HG03378 (cell line): ENCODE measurements at regions not wholly inside any gene's neighbourhood (a gene's known extent, or its start where the extent isn't known, plus 50 kb on each side); places are given as distances from the start of the nearest gene placed in this dataset.
"Not testable (repeated sequence)": the region's sequence is repeated elsewhere in the genome, so short reads cannot be mapped to it uniquely, and the experiment has no call there.

Source experiments
- ATAC-seq: cut with Tn5 transposase; IDR thresholded peaks from one replicate; pipeline ENCODE4 v1.9.1; 2021; ENCODE audit warnings: mild to moderate bottlenecking, moderate library complexity; ENCODE audit not compliant: unreplicated experiment

DNA sequence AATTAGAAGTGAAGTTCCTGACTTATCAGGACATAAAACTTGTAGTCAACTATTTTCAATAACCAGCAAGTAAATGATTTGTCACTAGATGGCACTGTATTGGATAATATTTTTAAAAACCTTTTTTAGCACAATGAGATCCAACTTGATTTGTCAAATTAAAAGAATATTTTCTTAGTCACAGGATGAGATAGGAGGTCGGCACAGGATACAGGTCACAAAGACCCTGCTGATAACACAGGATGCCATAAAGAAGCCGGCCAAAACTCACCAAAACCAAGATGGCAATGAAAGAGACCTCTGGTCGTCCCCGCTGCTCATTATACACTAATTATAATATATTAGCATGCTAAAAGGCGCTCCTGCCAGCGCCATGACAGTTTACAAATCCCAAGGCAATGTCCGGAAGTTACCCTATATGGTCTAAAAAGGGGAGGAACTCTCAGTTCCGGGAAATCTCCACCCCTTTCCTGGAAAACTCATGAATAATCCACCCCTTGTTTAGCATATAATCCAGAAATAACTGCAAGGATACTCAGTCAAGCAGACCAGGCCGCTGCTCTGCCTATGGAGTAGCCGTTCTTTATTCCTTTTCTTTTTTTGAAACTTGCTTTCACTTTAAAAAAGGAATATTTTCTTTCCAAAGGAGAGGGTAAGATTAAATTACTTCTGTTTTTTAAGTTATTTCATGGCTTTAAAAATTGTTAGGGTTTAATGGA lies 255.7 kb upstream of the MKLN1 start:
- no peak for ATAC-seq

DNA sequence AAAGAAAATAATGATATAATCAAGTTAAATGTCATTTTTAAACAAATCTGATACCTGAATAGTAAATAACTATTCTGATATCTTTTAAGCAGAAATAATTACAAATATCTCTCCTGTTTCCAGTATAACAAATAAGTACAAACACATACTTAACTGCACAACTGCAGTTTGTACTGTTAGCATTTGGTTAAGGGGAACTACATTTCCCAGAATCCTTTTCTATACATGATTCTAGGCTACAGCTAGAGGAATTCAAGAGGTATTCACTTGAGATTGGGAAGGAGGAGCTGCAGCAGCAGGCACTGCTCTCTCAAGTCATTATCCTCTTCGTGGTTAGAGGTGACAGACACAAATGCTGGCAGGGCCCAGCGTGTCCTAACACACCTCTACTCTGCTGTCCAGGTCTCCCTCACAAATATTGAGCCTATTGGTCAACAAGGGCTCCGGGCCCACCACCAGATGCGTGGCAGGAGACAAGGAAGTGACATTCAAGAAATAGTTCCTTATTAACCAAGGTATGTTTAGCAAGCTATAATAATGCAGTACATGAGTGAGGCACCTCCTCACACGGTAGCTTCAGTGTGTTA lies 255.1 kb upstream of the MKLN1 start:
- no peak for ATAC-seq

- ATAC-seq = no peak
Measured at GRCh38 chr7:131074043-131074442, 253.6 kb upstream of the MKLN1 start.

- ATAC-seq = no peak
Measured at GRCh38 chr7:131074585-131074984, 253.1 kb upstream of the MKLN1 start.

- no peak for ATAC-seq
Measured at GRCh38 chr7:131075406-131075805, 252.3 kb upstream of the MKLN1 start.

DNA sequence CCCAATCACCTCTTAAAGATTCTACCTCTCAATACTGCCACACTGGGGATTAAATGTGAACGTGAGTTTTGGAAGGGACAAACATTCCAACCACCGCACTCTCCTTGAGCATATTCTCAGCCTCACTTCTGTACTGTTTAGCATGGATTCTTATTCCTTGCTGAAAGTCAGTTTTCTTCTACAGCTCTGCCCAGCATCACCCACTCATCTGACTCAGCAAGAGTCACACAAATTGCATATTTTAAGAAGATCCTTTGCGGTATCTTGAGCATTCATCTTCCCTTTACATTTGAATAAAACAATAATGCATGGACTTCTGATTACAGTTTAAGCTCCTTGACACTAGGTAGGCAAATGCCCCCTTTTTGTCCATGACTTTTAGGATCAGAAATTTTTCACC lies 251.6 kb upstream of the MKLN1 start:
- ATAC-seq = no peak

DNA sequence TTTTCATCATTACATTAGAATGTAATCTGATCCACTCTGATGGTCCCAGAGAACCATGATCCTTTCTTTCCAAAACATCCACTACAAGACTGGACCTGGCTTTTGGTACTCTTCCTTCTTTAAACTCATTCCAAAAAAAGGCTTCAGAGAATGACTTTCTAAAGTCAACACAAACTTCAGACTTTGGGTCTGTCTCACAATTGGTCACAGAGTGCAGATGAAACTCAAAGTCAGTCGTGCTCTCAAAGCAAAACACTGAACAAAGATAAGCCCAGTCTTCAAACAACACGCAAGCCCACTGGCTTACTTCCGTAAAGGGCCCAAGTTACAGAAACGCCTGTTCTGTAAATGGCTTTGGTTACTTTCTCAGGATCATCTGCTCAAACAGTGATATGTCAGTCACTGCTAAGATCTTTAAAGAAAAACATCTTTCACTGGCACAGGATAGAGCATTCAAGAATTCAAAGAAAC lies 250.9 kb upstream of the MKLN1 start:
- no peak for ATAC-seq

DNA sequence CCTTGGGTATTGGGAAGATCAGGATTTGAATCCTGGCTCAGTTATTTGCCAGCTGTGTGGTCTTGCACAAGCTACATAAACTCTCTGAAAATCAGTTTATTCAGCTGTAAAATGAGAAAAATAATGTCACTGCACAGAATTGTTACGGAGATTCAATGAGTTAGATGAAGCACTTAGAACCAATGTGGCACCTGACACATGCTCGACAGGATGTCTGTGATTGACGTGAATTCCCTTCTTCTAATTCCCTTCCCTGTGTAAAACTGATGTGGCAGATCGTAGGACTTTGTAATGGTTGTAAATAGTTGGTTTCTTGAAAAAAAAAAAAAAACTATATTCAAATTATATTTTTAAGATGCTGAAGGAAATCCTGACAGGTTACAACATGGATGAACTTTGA lies 249.9 kb upstream of the MKLN1 start:
- ATAC-seq = no peak

DNA sequence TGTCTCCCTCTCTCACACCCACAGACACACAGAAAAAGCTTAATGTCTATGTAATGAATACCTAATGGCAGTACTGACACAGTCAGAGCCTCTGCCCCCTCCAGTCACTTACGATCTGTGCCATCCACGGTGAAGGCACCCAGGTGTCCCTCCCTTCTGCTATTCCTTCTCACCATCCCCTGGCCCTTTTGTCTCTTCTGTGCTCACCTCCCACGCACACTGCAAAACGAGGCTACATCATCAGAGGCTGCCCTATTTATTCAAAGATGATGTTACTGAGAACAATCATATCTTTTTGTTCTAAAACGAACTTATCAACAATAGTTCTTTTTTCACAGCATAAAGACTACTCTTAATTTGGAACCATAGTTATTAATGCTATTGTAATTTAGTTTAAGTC lies 246.9 kb upstream of the MKLN1 start:
- ATAC-seq = no peak

DNA sequence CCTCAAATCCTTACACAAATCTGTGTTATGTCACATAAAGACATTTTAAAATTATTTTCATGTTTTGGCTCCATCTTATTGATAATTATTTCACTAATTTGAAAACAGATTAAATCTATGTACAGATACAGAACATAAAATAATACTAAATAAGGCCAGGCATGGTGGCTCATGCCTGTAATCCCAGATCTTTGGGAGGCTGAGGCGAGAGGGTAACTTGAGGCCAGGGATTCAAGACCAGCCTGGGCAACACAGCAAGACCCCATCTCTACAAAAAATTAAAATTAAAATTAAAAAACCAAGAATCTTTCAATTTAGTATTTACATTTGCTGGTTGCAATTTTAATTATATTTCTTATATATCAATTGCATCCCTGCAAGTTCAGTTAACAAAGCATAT lies 246.4 kb upstream of the MKLN1 start:
- ATAC-seq = no peak

DNA sequence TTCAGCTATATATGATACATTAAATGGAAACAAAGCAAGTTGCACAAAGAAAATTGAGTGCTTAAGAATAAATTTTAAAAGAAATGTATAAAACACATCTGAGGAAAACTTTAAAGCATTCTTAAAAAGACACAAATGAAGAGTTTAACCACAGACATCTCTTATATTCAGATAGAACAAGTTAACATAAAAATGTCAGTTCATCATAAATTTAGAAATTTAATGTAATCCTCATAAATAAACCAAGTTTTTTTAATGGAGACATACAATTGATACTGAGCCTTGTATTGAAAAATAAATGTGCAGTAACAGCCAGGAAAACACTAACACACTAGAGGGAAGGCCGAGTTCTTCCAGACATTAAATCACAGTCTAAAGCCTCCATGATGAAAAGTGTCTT lies 243.9 kb upstream of the MKLN1 start:
- no peak for ATAC-seq

DNA sequence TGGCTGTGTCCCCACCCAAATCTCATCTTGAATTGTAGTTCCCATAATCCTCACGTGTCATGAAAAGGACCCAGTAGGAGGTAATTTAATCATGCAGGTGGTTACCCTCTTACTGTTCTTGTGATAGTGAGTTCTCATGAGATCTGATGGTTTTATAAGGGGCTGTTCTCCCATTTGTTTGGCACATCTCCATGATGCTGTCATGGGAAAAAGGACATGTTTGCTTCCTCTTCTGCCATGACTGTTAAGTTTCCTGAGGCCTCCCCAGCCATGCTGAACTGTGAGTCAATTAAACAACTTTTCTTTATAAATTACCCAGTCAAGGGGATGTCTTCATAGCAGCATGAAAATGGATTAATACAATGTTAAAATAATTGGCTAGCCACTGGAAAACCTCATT lies 243.3 kb upstream of the MKLN1 start:
- ATAC-seq = not testable (repeated sequence)

DNA sequence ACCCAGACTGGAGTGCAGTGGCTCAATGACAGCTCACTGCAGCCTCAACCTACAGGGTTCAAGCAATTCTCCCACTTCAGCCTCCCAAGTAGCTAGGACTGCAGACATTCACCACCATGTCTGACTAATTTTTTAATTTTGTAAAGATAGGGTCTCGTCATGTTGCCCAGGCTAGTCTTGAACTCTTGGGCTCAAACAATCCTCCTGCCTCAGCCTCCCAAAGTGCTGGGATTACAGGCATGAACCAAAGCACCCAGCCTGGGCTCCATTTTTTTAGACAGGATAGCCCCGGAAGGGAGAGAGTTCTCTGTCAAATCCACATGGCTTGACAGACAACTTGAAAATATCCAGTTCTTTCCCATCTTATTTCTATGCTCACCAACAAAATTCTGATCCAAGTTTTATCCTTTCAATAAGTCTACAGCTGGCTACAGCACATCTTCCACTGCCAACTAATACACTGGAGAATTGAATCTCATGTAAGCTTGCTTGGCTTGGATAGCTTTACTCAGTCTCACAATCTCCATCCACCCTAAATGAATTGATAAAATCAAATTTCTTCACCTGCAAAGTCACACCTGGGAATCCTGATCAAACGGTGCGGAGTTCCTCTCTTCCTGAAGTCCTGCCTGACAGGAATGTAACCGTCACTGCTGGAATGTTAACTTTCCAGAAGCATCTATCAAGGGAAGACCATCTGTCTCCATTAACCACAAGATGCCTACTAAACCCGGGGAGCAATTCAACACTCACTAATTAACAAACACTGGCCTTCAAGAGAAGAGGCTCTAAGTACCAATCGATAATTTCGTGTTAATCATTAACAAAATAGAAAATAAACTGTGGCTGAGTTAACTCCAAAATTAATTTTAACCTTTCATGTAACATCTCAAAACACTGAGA lies 239.7 kb upstream of the MKLN1 start:
- ATAC-seq = no peak

GRCh38 chr7:131090188-131090587 lies 237.5 kb upstream of the MKLN1 start:
- no peak for ATAC-seq

DNA sequence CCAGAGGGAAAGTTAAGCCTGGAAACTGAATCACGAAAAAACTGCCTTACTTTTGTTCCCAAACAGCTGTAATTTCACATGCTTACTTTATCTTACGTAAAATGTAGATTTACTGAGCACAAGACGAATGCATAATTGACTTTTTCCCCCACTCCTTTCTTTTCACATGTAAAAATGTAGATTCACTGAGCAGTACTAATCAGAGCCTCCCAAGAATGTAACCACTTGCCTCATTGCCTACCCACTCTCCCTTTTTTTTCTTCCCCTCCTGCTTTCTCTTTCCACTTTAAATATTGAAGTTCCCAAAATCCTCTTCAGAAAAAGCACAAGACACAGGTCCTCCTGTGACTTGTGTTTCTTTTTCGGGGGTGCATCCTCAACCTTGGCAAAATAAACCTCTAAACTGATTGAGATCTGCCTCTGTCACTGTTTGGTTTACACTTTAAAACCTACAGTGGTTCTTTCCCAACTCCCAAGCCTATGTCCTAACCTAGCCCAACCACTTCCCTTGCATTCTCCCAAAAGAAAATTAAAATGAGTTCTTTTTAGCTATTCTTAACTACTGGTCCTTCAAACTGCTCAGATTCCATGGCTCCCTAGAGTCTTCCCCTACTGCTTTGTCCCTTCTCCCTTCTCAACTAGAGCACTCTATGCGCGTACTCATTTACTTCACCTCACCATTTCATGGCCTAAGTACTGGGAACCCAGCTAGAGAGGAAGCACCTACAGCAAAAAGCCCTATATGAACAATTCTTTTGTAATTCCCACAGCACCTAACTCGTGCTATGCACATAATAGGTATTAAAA lies 236.6 kb upstream of the MKLN1 start:
- ATAC-seq = no peak

GRCh38 chr7:131094685-131095084 lies 233.0 kb upstream of the MKLN1 start:
- ATAC-seq = no peak

- no peak for ATAC-seq
Measured at GRCh38 chr7:131095346-131095745, 232.3 kb upstream of the MKLN1 start.

DNA sequence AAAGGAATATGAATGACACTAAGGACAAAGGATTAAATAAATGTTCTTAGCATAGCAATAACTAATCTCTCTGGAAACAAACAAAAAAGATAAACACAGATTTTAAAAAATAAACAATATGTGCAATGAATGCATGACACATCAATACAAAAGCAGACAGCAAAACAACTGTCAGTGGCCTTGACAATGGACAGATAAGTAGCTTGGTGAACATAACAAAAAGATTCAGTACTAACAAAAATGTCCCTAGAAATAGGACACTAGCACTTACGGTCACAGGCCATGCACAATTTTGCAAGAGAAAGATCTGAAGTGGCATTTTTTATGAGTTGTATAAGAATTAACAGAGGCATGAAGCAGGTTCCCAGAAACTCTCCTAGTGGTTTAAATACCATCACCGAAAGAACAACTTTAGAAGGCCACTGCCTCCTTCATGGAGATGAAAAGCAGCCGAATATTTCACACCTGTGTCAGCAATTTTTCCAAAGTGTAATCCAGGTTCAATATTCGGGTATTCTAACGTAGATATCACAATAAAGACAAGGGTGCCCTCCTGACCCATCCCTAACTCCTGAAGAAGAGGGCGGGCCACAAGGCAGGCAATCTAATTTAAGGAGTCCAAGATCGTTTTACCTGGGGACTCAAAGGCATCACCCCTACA lies 231.3 kb upstream of the MKLN1 start:
- ATAC-seq = no peak

GRCh38 chr7:131097662-131098376 lies 229.9 kb upstream of the MKLN1 start:
- ATAC-seq = no peak

DNA sequence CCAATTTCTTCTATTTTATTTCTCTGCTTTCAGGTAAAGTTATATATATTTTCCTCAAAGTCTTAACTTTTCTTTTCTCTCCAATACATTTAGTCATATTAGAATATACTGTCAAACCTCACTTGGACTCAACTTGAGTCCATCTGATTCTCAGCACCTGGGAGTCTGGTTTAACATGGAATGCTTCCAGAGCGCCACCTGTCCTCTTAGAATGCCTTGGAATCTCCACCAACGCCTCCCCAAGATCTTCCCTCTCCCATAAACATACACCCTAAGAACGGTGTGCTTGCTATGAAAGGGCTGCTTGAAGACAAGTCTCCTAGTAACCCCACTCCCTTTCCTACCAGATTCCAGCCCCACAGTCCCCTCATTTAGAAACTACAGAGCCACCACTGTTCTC lies 229.1 kb upstream of the MKLN1 start:
- no peak for ATAC-seq
